ENCODE measurements at regions not wholly inside any gene's neighbourhood (a gene's known extent, or its start where the extent isn't known, plus 50 kb on each side); places are given as distances from the start of the nearest gene placed in this dataset.

- no peak for TF ChIP-seq POLR2AphosphoS5 (IDR thresholded peaks at IDR 0.05; ENCODE audit: low read depth)
- TF ChIP-seq, protein P1, sequence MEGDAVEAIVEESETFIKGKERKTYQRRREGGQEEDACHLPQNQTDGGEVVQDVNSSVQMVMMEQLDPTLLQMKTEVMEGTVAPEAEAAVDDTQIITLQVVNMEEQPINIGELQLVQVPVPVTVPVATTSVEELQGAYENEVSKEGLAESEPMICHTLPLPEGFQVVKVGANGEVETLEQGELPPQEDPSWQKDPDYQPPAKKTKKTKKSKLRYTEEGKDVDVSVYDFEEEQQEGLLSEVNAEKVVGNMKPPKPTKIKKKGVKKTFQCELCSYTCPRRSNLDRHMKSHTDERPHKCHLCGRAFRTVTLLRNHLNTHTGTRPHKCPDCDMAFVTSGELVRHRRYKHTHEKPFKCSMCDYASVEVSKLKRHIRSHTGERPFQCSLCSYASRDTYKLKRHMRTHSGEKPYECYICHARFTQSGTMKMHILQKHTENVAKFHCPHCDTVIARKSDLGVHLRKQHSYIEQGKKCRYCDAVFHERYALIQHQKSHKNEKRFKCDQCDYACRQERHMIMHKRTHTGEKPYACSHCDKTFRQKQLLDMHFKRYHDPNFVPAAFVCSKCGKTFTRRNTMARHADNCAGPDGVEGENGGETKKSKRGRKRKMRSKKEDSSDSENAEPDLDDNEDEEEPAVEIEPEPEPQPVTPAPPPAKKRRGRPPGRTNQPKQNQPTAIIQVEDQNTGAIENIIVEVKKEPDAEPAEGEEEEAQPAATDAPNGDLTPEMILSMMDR (IDR thresholded peaks at IDR 0.05; ENCODE audit: insufficient read depth, low read length), result no peak
Observed at GRCh38 chr2:238773472-238773871, 74.4 kb upstream of the TWIST2 start.

All from HL-60 (cell line).